Activated CD4-positive, alpha-beta T cell treated with anti-CD3 and anti-CD28 coated beads, Interleukin-2, amount 50 U/mL, for 16 hours (primary cell): ENCODE measurements at regions not wholly inside any gene's neighbourhood (a gene's known extent, or its start where the extent isn't known, plus 50 kb on each side); places are given as distances from the start of the nearest gene placed in this dataset.

Experiments
- DNase-seq: peaks from one replicate; pipeline ENCODE4 v3.0.0-alpha.2; 2020

- no peak for DNase-seq
These were observed 96.5 kb upstream of the PALM2AKAP2 start for GRCh38 chr9:109683521-109683920.

- DNase-seq, result no peak
These were observed 90.3 kb upstream of the PALM2AKAP2 start for GRCh38 chr9:109689701-109690100.

- DNase-seq, result no peak
These were observed 81.0 kb upstream of the PALM2AKAP2 start for GRCh38 chr9:109699019-109699418.

- no peak for DNase-seq
These were observed 75.5 kb upstream of the PALM2AKAP2 start for GRCh38 chr9:109704546-109704945.

- no peak for DNase-seq
These were observed 74.5 kb upstream of the PALM2AKAP2 start for GRCh38 chr9:109705515-109705914.

GRCh38 chr9:109707355-109707754 lies 72.6 kb upstream of the PALM2AKAP2 start:
- no peak for DNase-seq

- no peak for DNase-seq
These were observed 71.5 kb upstream of the PALM2AKAP2 start for GRCh38 chr9:109708451-109708945.

GRCh38 chr9:109709866-109710265 lies 70.1 kb upstream of the PALM2AKAP2 start:
- DNase-seq, result no peak

- no peak for DNase-seq
These were observed 69.2 kb upstream of the PALM2AKAP2 start for GRCh38 chr9:109710830-109711229.

- no peak for DNase-seq
These were observed 64.7 kb upstream of the PALM2AKAP2 start for GRCh38 chr9:109715344-109715743.

- DNase-seq, result no peak
These were observed 63.4 kb upstream of the PALM2AKAP2 start for GRCh38 chr9:109716631-109717030.

- no peak for DNase-seq
These were observed 62.7 kb upstream of the PALM2AKAP2 start for GRCh38 chr9:109717342-109717741.

- no peak for DNase-seq
These were observed 61.1 kb upstream of the PALM2AKAP2 start for GRCh38 chr9:109718861-109719260.

- DNase-seq, result no peak
These were observed 59.0 kb upstream of the PALM2AKAP2 start for GRCh38 chr9:109721001-109721400.

- no peak for DNase-seq
These were observed 58.0 kb upstream of the PALM2AKAP2 start for GRCh38 chr9:109722007-109722406.

GRCh38 chr9:109723781-109724180 lies 56.2 kb upstream of the PALM2AKAP2 start:
- no peak for DNase-seq

GRCh38 chr9:109725460-109725859 lies 54.5 kb upstream of the PALM2AKAP2 start:
- DNase-seq, result no peak

- DNase-seq, result no peak
These were observed 53.9 kb upstream of the PALM2AKAP2 start for GRCh38 chr9:109726119-109726518.

- no peak for DNase-seq
These were observed 51.2 kb upstream of the PALM2AKAP2 start for GRCh38 chr9:109728686-109729300.

- DNase-seq, result no peak
These were observed 50.5 kb upstream of the PALM2AKAP2 start for GRCh38 chr9:109729513-109729912.
